IMR-90 (cell line): ENCODE measurements at regions not wholly inside any gene's neighbourhood (a gene's known extent, or its start where the extent isn't known, plus 50 kb on each side); places are given as distances from the start of the nearest gene placed in this dataset.

Experiments
- ATAC-seq: fragments of 200-7000 bp; cut with Tn5 transposase; 2 replicates; pipeline ENCODE4 v1.9.1; 2020; ENCODE audit warnings: low read depth, mild to moderate bottlenecking, moderate library complexity
- BruUV-seq: library from RNA; stranded (reverse); fragments of 400-500 nt; replicated peaks from 2 replicates; lab custom pipeline; 2021; lab: Mats Ljungman, UMichigan
- CTCF ChIA-PET: fragments of 300-600 bp; formaldehyde crosslinking; extraction: SDS; loops from one replicate; lab custom pipeline; 2021; ENCODE audit warnings: antibody characterized with exemption; lab: Yijun Ruan, JAX
- POLR2A ChIA-PET: fragments of 300-600 bp; sonication (Branson Sonifier 250); formaldehyde crosslinking; loops from one replicate; lab custom pipeline; 2022; ENCODE audit warnings: antibody characterized with exemption; ENCODE audit not compliant: unreplicated experiment; lab: Charles Lee
- DNase-seq: peaks from one replicate; pipeline ENCODE4 v3.0.0; 2013
- H2AFZ ChIP-seq: replicated peaks from 2 replicates; pipeline ENCODE3; 2013; ENCODE audit warnings: low read length, mild to moderate bottlenecking; ENCODE audit not compliant: poor library complexity
- H2AK5ac ChIP-seq: 2 replicates; pipeline ENCODE4 v1.6.1; 2013; ENCODE audit warnings: low read depth, low read length, inconsistent platforms
- H2AK9ac ChIP-seq: replicated peaks from 2 replicates; pipeline ENCODE3; 2013; ENCODE audit warnings: mild to moderate bottlenecking, low read depth, low read length, moderate library complexity; ENCODE audit not compliant: poor library complexity
- H2BK120ac ChIP-seq: 2 replicates; pipeline ENCODE4 v1.6.1; 2013; ENCODE audit warnings: low read depth, low read length, inconsistent platforms
- H2BK15ac ChIP-seq: 3 replicates; pipeline ENCODE4 v1.6.1; 2013; ENCODE audit warnings: low read depth, low read length, inconsistent platforms
- H2BK20ac ChIP-seq: 2 replicates; pipeline ENCODE4 v1.6.1; 2013; ENCODE audit warnings: low read depth, mild to moderate bottlenecking, inconsistent platforms, low read length, moderate library complexity
- H2BK5ac ChIP-seq: 2 replicates; pipeline ENCODE4 v1.6.1; 2013; ENCODE audit warnings: mild to moderate bottlenecking, low read depth, low read length, inconsistent platforms; ENCODE audit not compliant: poor library complexity, severe bottlenecking
- H3K14ac ChIP-seq: replicated peaks from 2 replicates; pipeline ENCODE4 v1.6.1; 2013; ENCODE audit warnings: low read depth, low read length, inconsistent platforms
- H3K18ac ChIP-seq: 2 replicates; pipeline ENCODE4 v1.6.1; 2013; ENCODE audit warnings: low read depth, low read length, control low read depth
- H3K23ac ChIP-seq: 2 replicates; pipeline ENCODE4 v1.6.1; 2013; ENCODE audit warnings: low read depth, low read length, inconsistent platforms
- H3K27ac ChIP-seq: 2 replicates; pipeline ENCODE4 v1.5.1; 2013; ENCODE audit warnings: mild to moderate bottlenecking, control low read depth, low read length; ENCODE audit not compliant: insufficient read depth
- H3K27me3 ChIP-seq: 2 replicates; pipeline ENCODE4 v1.6.1; 2013; ENCODE audit warnings: low read length; ENCODE audit not compliant: control insufficient read depth, insufficient read depth
- H3K36me3 ChIP-seq: 2 replicates; pipeline ENCODE4 v1.6.1; 2013; ENCODE audit warnings: low read length, mixed read lengths; ENCODE audit not compliant: control insufficient read depth, insufficient read depth
- H3K4ac ChIP-seq: 2 replicates; pipeline ENCODE4 v1.6.1; 2013; ENCODE audit warnings: low read depth, low read length, inconsistent platforms
- H3K4me1 ChIP-seq: 2 replicates; pipeline ENCODE4 v1.6.1; 2013; ENCODE audit warnings: low read length, mixed read lengths; ENCODE audit not compliant: control insufficient read depth, insufficient read depth
- H3K4me2 ChIP-seq: 2 replicates; pipeline ENCODE4 v1.6.1; 2013; ENCODE audit warnings: low read depth, mild to moderate bottlenecking, control low read depth, low read length, moderate library complexity
- H3K4me3 ChIP-seq: 2 replicates; pipeline ENCODE4 v1.5.1; 2013; ENCODE audit warnings: low read depth, mild to moderate bottlenecking, control low read depth, low read length, moderate library complexity; ENCODE audit not compliant: insufficient read depth
- H3K56ac ChIP-seq: 2 replicates; pipeline ENCODE4 v1.6.1; 2013; ENCODE audit warnings: low read length, inconsistent platforms; ENCODE audit not compliant: insufficient read depth; ENCODE audit errors: extremely low read depth
- H3K79me1 ChIP-seq, 2 experiments: 2 replicates each; pipeline ENCODE4 v1.6.1; 2013; ENCODE audit warnings: low read length in 2 of 2, inconsistent platforms in 1 of 2, low read depth in 1 of 2
- H3K9ac ChIP-seq: 2 replicates; pipeline ENCODE4 v1.6.1; 2013; ENCODE audit warnings: low read depth, low read length, control low read depth
- H3K9me1 ChIP-seq: 2 replicates; pipeline ENCODE4 v1.6.1; 2013; ENCODE audit warnings: low read length, inconsistent platforms; ENCODE audit not compliant: insufficient read depth
- H3K9me3 ChIP-seq: 2 replicates; pipeline ENCODE4 v1.6.1; 2013; ENCODE audit warnings: low read length; ENCODE audit not compliant: control insufficient read depth, insufficient read depth
- H4K20me1 ChIP-seq: 2 replicates; pipeline ENCODE4 v1.6.1; 2013; ENCODE audit warnings: low read length, inconsistent platforms; ENCODE audit not compliant: insufficient read depth
- H4K5ac ChIP-seq: 2 replicates; pipeline ENCODE4 v1.6.1; 2013; ENCODE audit warnings: mild to moderate bottlenecking, low read depth, low read length, control low read depth
- H4K8ac ChIP-seq, 2 experiments: 2 replicates each; pipeline ENCODE4 v1.6.1; 2013; ENCODE audit warnings: low read depth in 2 of 2, low read length in 2 of 2, control low read depth in 1 of 2, inconsistent platforms in 1 of 2
- H4K91ac ChIP-seq: 2 replicates; pipeline ENCODE4 v1.6.1; 2013; ENCODE audit warnings: low read depth, low read length, inconsistent platforms; ENCODE audit not compliant: insufficient read depth
- BHLHE40 ChIP-seq: fragments of 150-350 bp; IDR thresholded peaks from 2 replicates; pipeline ENCODE4 v1.6.1; 2016; ENCODE audit warnings: mild to moderate bottlenecking, low read depth, low read length
- CEBPB ChIP-seq: IDR thresholded peaks from 2 replicates; pipeline ENCODE4 v1.6.1; 2012; ENCODE audit warnings: low read depth, low read length, improper control_type of control experiment
- CHD1 ChIP-seq: IDR thresholded peaks from 2 replicates; pipeline ENCODE4 v1.6.1; 2012; ENCODE audit warnings: low read depth, low read length, improper control_type of control experiment
- FOS ChIP-seq: fragments of 150-350 bp; IDR thresholded peaks from 2 replicates; pipeline ENCODE4 v1.6.1; 2016; ENCODE audit warnings: low read depth, low read length
- MAFK ChIP-seq: IDR thresholded peaks from 2 replicates; pipeline ENCODE4 v1.6.1; 2012; ENCODE audit warnings: low read depth, low read length, improper control_type of control experiment
- MXI1 ChIP-seq: IDR thresholded peaks from 2 replicates; pipeline ENCODE4 v1.6.1; 2012; ENCODE audit warnings: low read depth, mild to moderate bottlenecking, low read length, moderate library complexity, borderline replicate concordance
- NFE2L2 ChIP-seq: fragments of 150-350 bp; IDR thresholded peaks from 2 replicates; pipeline ENCODE4 v1.6.1; 2016; ENCODE audit warnings: low read depth, mild to moderate bottlenecking, low read length
- POLR2A ChIP-seq: IDR thresholded peaks from 2 replicates; pipeline ENCODE4 v1.6.1; 2012; ENCODE audit warnings: mild to moderate bottlenecking, low read depth, low read length
- RAD21 ChIP-seq: IDR thresholded peaks from 2 replicates; pipeline ENCODE4 v1.6.1; 2012; ENCODE audit warnings: low read length, improper control_type of control experiment
- RCOR1 ChIP-seq: IDR thresholded peaks from 2 replicates; pipeline ENCODE4 v1.6.1; 2012; ENCODE audit warnings: mild to moderate bottlenecking, low read length, improper control_type of control experiment; ENCODE audit not compliant: insufficient replicate concordance
- RFX5 ChIP-seq: IDR thresholded peaks from 2 replicates; pipeline ENCODE4 v1.8.0; 2012; ENCODE audit warnings: low read depth, mild to moderate bottlenecking, low read length, moderate library complexity
- SMC3 ChIP-seq: fragments of 150-350 bp; IDR thresholded peaks from 2 replicates; pipeline ENCODE4 v1.6.1; 2016; ENCODE audit warnings: low read depth, mild to moderate bottlenecking, antibody characterized with exemption, low read length, moderate library complexity
- whole genome bisulfite sequencing, 2 experiments: methylation state at CpG; one replicate each; pipeline versions ENCODE4 v1.1.5 to v1.1.7; 2013; ENCODE audit warnings: missing lambda C conversion rate in 2 of 2; ENCODE audit not compliant: insufficient read length in 1 of 2; ENCODE audit errors: extremely low coverage in 2 of 2; 5-methylcytosine and 5-hydroxymethylcytosine counted together
- dilution Hi-C: fragments of 300-500 bp; cut with HindIII; formaldehyde crosslinking; loops from one replicate; pipeline ENCODE4 v1.14.3; 2018; ENCODE audit warnings: low sequenced_read_pairs; ENCODE audit not compliant: unreplicated experiment
- in situ Hi-C: fragments of 300-500 bp; cut with MboI; formaldehyde crosslinking; loops from 3 replicates; pipeline ENCODE4 v1.14.3; 2019; ENCODE audit warnings: low sequenced_read_pairs, inconsistent platforms, mixed read lengths
- intact Hi-C: fragments of 100-400 bp; cut with micrococcal nuclease; formaldehyde crosslinking; loops from 2 replicates; pipeline ENCODE4 v1.10.0; 2022
- TF ChIP-seq, protein P1 (sequence below): conservative IDR thresholded peaks from 2 replicates; pipeline ENCODE4 v1.5.1; 2012; ENCODE audit warnings: mild to moderate bottlenecking, low read depth, low read length, improper control_type of control experiment
- TF ChIP-seq, protein P2 (sequence below): fragments of 150-350 bp; IDR thresholded peaks from 2 replicates; pipeline ENCODE4 v1.6.1; 2016; ENCODE audit warnings: low read depth, mild to moderate bottlenecking, low read length, moderate library complexity, borderline replicate concordance
- TF ChIP-seq, protein P3 (sequence below): fragments of 150-350 bp; IDR thresholded peaks from 2 replicates; pipeline ENCODE4 v1.6.1; 2017; ENCODE audit warnings: mild to moderate bottlenecking, antibody characterized with exemption, low read length, low read depth

DNA sequence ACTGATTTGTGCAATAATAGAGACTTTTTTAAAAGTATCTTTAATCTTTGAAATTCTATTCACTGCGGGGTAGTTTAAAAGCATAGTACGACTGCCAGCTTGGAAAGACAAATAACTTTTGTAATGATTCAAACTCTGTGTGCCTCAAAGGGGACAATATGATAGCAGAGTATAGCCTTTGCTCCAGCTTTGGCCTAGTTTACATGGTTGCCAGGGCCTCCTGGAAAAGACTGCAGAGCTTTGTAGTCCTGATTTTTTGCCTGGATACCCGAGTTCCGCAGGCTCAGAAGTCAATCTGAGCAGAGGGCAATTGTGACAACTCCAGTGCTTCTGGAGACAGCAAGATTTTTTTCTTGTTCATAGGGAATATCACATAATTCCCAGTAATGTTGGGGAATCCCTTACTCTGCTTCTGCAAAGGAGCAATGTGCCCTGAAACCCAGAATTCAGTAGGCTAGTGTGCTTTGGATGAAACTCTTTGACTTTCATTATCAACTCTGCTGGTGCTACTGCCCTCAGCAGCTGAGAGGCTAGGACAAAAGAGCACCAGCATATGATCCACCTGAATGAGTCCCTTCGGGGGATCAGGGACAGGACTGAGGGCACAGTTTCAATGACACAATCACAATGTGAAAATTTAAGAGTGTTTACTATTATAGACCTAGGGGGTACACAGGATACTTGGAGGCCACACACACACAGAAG, 768.1 kb downstream of the TMEM182 start:
- dilution Hi-C loops, result no loop called here
- Histone ChIP-seq H4K5ac (no peak overlapping the region), H3K27me3 (no peaks in the 10 kb centered on the region), H3K14ac (no peak overlapping the region), H3K27ac (no peak overlapping the region), H3K9me3 (peaks cover 12% of the 10 kb centered on the region), H3K56ac (no peak overlapping the region), H3K4me3 (no peak overlapping the region), H3K9me1 (no peaks in the 10 kb centered on the region), H4K20me1 (no peaks in the 10 kb centered on the region), H2BK20ac (no peak overlapping the region), H3K18ac (no peak overlapping the region), H2AFZ (no peak overlapping the region), H2BK15ac (no peak overlapping the region), H2AK9ac (no peak overlapping the region), H3K36me3 (no peaks in the 10 kb centered on the region), H4K91ac (no peak overlapping the region), H2AK5ac (no peak overlapping the region), H2BK120ac (no peak overlapping the region), H3K4me1 (no peaks in the 10 kb centered on the region), H4K8ac (no peak overlapping the region), H3K79me1 (no peaks in the 10 kb centered on the region), H3K23ac (no peak overlapping the region), H3K4ac (no peak overlapping the region), H3K4me2 (no peak overlapping the region), H3K9ac (no peak overlapping the region), H2BK5ac (no peak overlapping the region)
- TF ChIP-seq MAFK (no peak), CEBPB (no peak), SMC3 (no peak), NFE2L2 (no peak), CHD1 (no peak), POLR2A (no peak), RAD21 (no peak), RCOR1 (no peak), MXI1 (no peak), BHLHE40 (no peak), RFX5 (no peak), FOS (no peak)
- TF ChIP-seq, protein P1, sequence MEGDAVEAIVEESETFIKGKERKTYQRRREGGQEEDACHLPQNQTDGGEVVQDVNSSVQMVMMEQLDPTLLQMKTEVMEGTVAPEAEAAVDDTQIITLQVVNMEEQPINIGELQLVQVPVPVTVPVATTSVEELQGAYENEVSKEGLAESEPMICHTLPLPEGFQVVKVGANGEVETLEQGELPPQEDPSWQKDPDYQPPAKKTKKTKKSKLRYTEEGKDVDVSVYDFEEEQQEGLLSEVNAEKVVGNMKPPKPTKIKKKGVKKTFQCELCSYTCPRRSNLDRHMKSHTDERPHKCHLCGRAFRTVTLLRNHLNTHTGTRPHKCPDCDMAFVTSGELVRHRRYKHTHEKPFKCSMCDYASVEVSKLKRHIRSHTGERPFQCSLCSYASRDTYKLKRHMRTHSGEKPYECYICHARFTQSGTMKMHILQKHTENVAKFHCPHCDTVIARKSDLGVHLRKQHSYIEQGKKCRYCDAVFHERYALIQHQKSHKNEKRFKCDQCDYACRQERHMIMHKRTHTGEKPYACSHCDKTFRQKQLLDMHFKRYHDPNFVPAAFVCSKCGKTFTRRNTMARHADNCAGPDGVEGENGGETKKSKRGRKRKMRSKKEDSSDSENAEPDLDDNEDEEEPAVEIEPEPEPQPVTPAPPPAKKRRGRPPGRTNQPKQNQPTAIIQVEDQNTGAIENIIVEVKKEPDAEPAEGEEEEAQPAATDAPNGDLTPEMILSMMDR, result no peak
- TF ChIP-seq, protein P2, sequence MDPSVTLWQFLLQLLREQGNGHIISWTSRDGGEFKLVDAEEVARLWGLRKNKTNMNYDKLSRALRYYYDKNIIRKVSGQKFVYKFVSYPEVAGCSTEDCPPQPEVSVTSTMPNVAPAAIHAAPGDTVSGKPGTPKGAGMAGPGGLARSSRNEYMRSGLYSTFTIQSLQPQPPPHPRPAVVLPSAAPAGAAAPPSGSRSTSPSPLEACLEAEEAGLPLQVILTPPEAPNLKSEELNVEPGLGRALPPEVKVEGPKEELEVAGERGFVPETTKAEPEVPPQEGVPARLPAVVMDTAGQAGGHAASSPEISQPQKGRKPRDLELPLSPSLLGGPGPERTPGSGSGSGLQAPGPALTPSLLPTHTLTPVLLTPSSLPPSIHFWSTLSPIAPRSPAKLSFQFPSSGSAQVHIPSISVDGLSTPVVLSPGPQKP, result no peak
- TF ChIP-seq, protein P3, sequence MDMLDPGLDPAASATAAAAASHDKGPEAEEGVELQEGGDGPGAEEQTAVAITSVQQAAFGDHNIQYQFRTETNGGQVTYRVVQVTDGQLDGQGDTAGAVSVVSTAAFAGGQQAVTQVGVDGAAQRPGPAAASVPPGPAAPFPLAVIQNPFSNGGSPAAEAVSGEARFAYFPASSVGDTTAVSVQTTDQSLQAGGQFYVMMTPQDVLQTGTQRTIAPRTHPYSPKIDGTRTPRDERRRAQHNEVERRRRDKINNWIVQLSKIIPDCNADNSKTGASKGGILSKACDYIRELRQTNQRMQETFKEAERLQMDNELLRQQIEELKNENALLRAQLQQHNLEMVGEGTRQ, result no peak
- CTCF ChIA-PET, result no interaction called here
- POLR2A ChIA-PET, result no interaction called here
- no TSS peak for BruUV-seq
- WGBS, 2 experiments, result no CpG with 5 or more reads among the region's 5 CpGs
- DNase-seq (no peak), ATAC-seq (no peak)
- in situ Hi-C loops, result no loop called here
- intact Hi-C loops, result no loop called here
